ENCODE measurements at regions not wholly inside any gene's neighbourhood (a gene's known extent, or its start where the extent isn't known, plus 50 kb on each side); places are given as distances from the start of the nearest gene placed in this dataset.

DNA sequence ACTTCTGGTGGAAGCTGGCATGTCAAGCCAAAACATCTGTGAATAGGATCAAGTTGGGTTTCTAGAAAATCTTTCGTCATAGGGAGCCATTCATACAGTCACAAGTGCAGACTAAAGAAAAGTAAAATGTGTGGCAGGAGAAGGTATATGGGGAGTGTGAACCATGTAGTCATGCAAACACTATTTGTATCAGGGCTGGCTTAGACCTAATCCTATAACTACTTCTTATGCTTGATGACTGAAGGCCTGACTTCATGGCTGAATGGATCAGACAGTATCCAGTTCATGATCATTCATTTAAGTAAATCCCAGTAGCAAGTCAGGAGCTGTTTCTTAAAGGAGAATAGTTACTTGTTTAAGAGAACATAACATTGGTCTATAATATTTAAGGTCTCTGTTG is 63.8 kb upstream of the DAPK1 start:
- Histone ChIP-seq H3K4me3 (ENCODE audit: low read depth in 1 of 2, low read length in 2 of 2) (no peak overlapping the region), H3K27ac (ENCODE audit: low read length) (no peak overlapping the region), H3K4me1 (ENCODE audit: control insufficient read depth in 1 of 2, insufficient read depth in 2 of 2, low read length in 2 of 2) (no peaks in the 10 kb centered on the region), H3K27me3 (ENCODE audit: low read depth, low read length) (no peaks in the 10 kb centered on the region), H3K36me3 (ENCODE audit: control insufficient read depth in 1 of 2, insufficient read depth in 2 of 2, low read length in 2 of 2) (no peaks in the 10 kb centered on the region), H3K9me3 (ENCODE audit: control insufficient read depth in 1 of 2, low read length in 2 of 2) (no peaks in the 10 kb centered on the region)

- H3K4me3 ChIP-seq (ENCODE audit: low read depth in 1 of 2, low read length in 2 of 2): no peak overlapping the region
- H3K9me3 ChIP-seq (ENCODE audit: control insufficient read depth in 1 of 2, low read length in 2 of 2): no peaks in the 10 kb centered on the region
- H3K27ac ChIP-seq (ENCODE audit: low read length): no peak overlapping the region
- no peaks in the 10 kb centered on the region for H3K27me3 ChIP-seq (ENCODE audit: low read depth, low read length)
- no peaks in the 10 kb centered on the region for H3K36me3 ChIP-seq (ENCODE audit: control insufficient read depth in 1 of 2, insufficient read depth in 2 of 2, low read length in 2 of 2)
- H3K4me1 ChIP-seq (ENCODE audit: control insufficient read depth in 1 of 2, insufficient read depth in 2 of 2, low read length in 2 of 2): no peaks in the 10 kb centered on the region
Observed at GRCh38 chr9:87434366-87434765, 63.3 kb upstream of the DAPK1 start.

GRCh38 chr9:87435189-87435880 is 62.3 kb upstream of the DAPK1 start:
- no peaks in the 10 kb centered on the region for H3K4me1 ChIP-seq (ENCODE audit: control insufficient read depth in 1 of 2, insufficient read depth in 2 of 2, low read length in 2 of 2)
- no peak overlapping the region for H3K4me3 ChIP-seq (ENCODE audit: low read depth in 1 of 2, low read length in 2 of 2)
- H3K27me3 ChIP-seq (ENCODE audit: low read depth, low read length): no peaks in the 10 kb centered on the region
- H3K9me3 ChIP-seq (ENCODE audit: control insufficient read depth in 1 of 2, low read length in 2 of 2): no peaks in the 10 kb centered on the region
- H3K36me3 ChIP-seq (ENCODE audit: control insufficient read depth in 1 of 2, insufficient read depth in 2 of 2, low read length in 2 of 2): no peaks in the 10 kb centered on the region
- no peak overlapping the region for H3K27ac ChIP-seq (ENCODE audit: low read length)

DNA sequence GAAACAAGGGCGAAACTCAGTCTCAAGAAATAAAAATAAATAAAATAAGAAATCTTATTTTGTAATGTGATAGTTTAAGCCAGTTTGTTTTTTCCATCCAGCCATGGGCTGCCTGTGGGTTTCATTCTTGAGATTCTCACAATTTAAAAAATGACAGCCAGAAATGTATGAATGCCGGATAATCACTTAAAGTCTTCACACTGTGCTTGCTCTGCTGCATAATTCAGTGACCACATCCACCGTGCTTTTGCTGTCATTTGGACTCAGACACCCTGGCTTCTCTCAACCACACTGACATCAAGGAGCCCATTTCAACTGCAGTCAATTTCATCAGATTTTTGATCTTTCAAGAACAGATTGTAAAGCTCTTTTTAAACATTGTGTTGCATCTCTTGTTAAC is 61.0 kb upstream of the DAPK1 start:
- Histone ChIP-seq H3K4me1 (ENCODE audit: control insufficient read depth in 1 of 2, insufficient read depth in 2 of 2, low read length in 2 of 2) (no peaks in the 10 kb centered on the region), H3K27ac (ENCODE audit: low read length) (no peak overlapping the region), H3K4me3 (ENCODE audit: low read depth in 1 of 2, low read length in 2 of 2) (no peak overlapping the region), H3K27me3 (ENCODE audit: low read depth, low read length) (no peaks in the 10 kb centered on the region), H3K9me3 (ENCODE audit: control insufficient read depth in 1 of 2, low read length in 2 of 2) (no peaks in the 10 kb centered on the region), H3K36me3 (ENCODE audit: control insufficient read depth in 1 of 2, insufficient read depth in 2 of 2, low read length in 2 of 2) (no peaks in the 10 kb centered on the region)

DNA sequence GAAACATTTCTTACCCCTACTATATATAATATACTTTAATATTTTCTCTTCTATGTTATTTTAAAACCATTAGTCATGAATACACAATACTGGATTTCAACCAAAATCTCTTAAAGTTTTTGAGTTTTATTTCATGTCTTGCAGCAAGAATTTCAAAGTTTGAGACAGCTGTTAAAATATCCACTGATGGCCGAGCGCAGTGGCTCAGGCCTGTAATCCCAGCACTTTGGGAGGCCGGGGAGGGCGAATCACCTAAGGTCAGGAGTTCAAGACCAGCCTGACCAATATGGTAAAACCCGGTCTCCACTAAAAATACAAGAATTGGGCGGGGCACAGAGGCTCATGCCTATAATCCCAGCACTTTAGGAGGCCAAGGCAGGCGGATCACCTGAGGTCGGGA is 59.7 kb upstream of the DAPK1 start:
- Histone ChIP-seq H3K27ac (ENCODE audit: low read length) (no peak overlapping the region), H3K27me3 (ENCODE audit: low read depth, low read length) (no peaks in the 10 kb centered on the region), H3K4me1 (ENCODE audit: control insufficient read depth in 1 of 2, insufficient read depth in 2 of 2, low read length in 2 of 2) (no peaks in the 10 kb centered on the region), H3K36me3 (ENCODE audit: control insufficient read depth in 1 of 2, insufficient read depth in 2 of 2, low read length in 2 of 2) (no peaks in the 10 kb centered on the region), H3K9me3 (ENCODE audit: control insufficient read depth in 1 of 2, low read length in 2 of 2) (no peaks in the 10 kb centered on the region), H3K4me3 (ENCODE audit: low read depth in 1 of 2, low read length in 2 of 2) (no peak overlapping the region)

DNA sequence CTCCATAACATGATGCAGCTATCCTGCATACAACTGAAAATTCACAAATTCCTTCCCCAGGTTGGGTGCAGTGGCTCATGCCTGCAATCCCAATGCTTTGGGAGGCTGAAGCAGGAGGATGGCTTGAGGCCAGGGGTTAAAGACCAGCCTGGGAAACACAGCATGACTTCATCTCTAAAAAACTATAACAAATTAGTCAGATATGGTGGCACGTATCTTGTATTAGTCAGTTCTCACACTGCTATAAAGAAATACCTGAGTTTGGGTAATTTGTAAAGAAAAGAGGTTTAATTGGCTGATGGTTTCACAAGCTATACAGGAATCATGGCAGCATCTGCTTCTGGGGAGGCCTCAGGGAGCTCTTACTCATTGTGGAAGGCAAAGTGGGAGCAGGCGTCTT is 56.4 kb upstream of the DAPK1 start:
- Histone ChIP-seq H3K4me1 (ENCODE audit: control insufficient read depth in 1 of 2, insufficient read depth in 2 of 2, low read length in 2 of 2) (no peaks in the 10 kb centered on the region), H3K36me3 (ENCODE audit: control insufficient read depth in 1 of 2, insufficient read depth in 2 of 2, low read length in 2 of 2) (no peaks in the 10 kb centered on the region), H3K4me3 (ENCODE audit: low read depth in 1 of 2, low read length in 2 of 2) (no peak overlapping the region), H3K27me3 (ENCODE audit: low read depth, low read length) (no peaks in the 10 kb centered on the region), H3K27ac (ENCODE audit: low read length) (no peak overlapping the region), H3K9me3 (ENCODE audit: control insufficient read depth in 1 of 2, low read length in 2 of 2) (no peaks in the 10 kb centered on the region)

- no peaks in the 10 kb centered on the region for H3K9me3 ChIP-seq (ENCODE audit: control insufficient read depth in 1 of 2, low read length in 2 of 2)
Observed at GRCh38 chr9:87442451-87442850, 55.2 kb upstream of the DAPK1 start.

DNA sequence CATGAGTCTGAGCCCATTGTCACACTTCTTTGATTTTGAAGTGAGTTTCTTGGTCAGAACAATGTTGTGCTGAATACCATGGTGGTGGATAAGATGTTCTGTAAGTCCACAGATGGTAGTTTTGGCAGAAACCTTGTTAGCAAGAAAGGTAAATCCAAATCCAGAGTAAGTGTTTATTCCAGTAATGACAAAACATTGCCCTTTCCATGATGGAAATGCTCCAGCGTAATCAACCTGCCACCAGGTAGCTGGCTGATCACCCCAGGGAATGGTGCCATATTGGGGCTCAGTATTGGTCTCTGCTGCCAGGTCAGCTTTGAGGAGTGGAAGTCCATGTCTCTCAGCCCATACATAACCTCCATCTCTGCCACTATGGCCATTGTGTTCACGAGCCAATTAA is 54.7 kb upstream of the DAPK1 start:
- H3K27ac ChIP-seq (ENCODE audit: low read length): no peak overlapping the region
- no peak overlapping the region for H3K4me3 ChIP-seq (ENCODE audit: low read depth in 1 of 2, low read length in 2 of 2)
- H3K4me1 ChIP-seq (ENCODE audit: control insufficient read depth in 1 of 2, insufficient read depth in 2 of 2, low read length in 2 of 2): no peaks in the 10 kb centered on the region
- no peaks in the 10 kb centered on the region for H3K36me3 ChIP-seq (ENCODE audit: control insufficient read depth in 1 of 2, insufficient read depth in 2 of 2, low read length in 2 of 2)
- no peaks in the 10 kb centered on the region for H3K9me3 ChIP-seq (ENCODE audit: control insufficient read depth in 1 of 2, low read length in 2 of 2)
- H3K27me3 ChIP-seq (ENCODE audit: low read depth, low read length): no peaks in the 10 kb centered on the region

More at GRCh38 chr9:87442451-87442850, 55.2 kb upstream of the DAPK1 start:
- Histone ChIP-seq H3K27me3 (ENCODE audit: low read depth, low read length) (no peaks in the 10 kb centered on the region), H3K4me3 (ENCODE audit: low read depth in 1 of 2, low read length in 2 of 2) (no peak overlapping the region), H3K36me3 (ENCODE audit: control insufficient read depth in 1 of 2, insufficient read depth in 2 of 2, low read length in 2 of 2) (no peaks in the 10 kb centered on the region), H3K4me1 (ENCODE audit: control insufficient read depth in 1 of 2, insufficient read depth in 2 of 2, low read length in 2 of 2) (no peaks in the 10 kb centered on the region), H3K27ac (ENCODE audit: low read length) (no peak overlapping the region)

GRCh38 chr9:87443461-87443860 is 54.2 kb upstream of the DAPK1 start:
- H3K36me3 ChIP-seq (ENCODE audit: control insufficient read depth in 1 of 2, insufficient read depth in 2 of 2, low read length in 2 of 2): no peaks in the 10 kb centered on the region
- H3K4me3 ChIP-seq (ENCODE audit: low read depth in 1 of 2, low read length in 2 of 2): no peak overlapping the region
- no peaks in the 10 kb centered on the region for H3K9me3 ChIP-seq (ENCODE audit: control insufficient read depth in 1 of 2, low read length in 2 of 2)
- no peak overlapping the region for H3K27ac ChIP-seq (ENCODE audit: low read length)
- no peaks in the 10 kb centered on the region for H3K27me3 ChIP-seq (ENCODE audit: low read depth, low read length)
- no peaks in the 10 kb centered on the region for H3K4me1 ChIP-seq (ENCODE audit: control insufficient read depth in 1 of 2, insufficient read depth in 2 of 2, low read length in 2 of 2)

DNA sequence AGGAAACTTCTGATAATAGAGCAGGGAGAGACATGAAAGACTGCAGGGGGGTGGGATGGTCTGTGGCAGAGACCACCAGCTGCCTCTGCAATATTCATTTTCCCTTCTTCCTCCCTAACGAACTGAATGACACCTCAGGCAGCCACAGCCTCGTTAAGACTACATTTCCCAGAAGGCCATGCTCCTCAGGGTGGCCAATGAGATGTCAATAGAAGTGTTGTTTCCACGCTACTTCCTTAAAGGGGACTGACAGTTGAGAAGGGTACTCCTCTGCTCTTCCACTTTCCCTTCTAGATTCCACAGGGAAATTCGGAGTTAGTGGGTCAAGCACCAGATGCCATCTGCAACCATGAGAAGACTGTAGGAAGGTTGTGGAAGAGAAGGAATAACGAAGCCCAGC is 52.0 kb upstream of the DAPK1 start:
- Histone ChIP-seq H3K27ac (ENCODE audit: low read length) (no peak overlapping the region), H3K4me3 (ENCODE audit: low read depth in 1 of 2, low read length in 2 of 2) (peak overlapping the region in 1 of 2 donors; percentile 41)

DNA sequence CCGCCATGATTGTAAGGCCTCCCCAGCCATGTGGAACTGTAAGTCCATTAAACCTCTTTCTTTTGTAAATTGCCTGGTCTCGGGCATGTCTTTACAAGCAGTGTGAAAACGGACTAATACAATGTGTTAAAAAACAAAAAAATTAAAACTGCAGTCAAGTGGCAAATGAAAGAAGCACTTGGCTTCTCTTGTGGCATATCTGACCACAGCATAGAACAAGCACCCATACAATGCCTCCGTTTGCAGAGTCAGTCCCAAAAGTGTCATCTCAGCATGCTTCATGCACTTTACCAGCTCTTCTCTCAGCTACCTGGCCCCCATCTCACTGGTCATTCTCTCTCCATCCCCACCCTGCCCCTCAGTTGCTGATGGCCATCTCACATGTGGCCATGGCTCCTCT is 51.1 kb upstream of the DAPK1 start:
- no peak overlapping the region for H3K27ac ChIP-seq (ENCODE audit: low read length)
- no peaks in the 10 kb centered on the region for H3K4me1 ChIP-seq (ENCODE audit: control insufficient read depth in 1 of 2, insufficient read depth in 2 of 2, low read length in 2 of 2)
- no peaks in the 10 kb centered on the region for H3K27me3 ChIP-seq (ENCODE audit: low read depth, low read length)
- H3K9me3 ChIP-seq (ENCODE audit: control insufficient read depth in 1 of 2, low read length in 2 of 2): no peaks in the 10 kb centered on the region
- no peak overlapping the region for H3K4me3 ChIP-seq (ENCODE audit: low read depth in 1 of 2, low read length in 2 of 2)
- H3K36me3 ChIP-seq (ENCODE audit: control insufficient read depth in 1 of 2, insufficient read depth in 2 of 2, low read length in 2 of 2): no peaks in the 10 kb centered on the region

More for the DNA sequence above, 52.0 kb upstream of the DAPK1 start:
- H3K9me3 ChIP-seq (ENCODE audit: control insufficient read depth in 1 of 2, low read length in 2 of 2): no peaks in the 10 kb centered on the region
- no peaks in the 10 kb centered on the region for H3K27me3 ChIP-seq (ENCODE audit: low read depth, low read length)
- no peaks in the 10 kb centered on the region for H3K4me1 ChIP-seq (ENCODE audit: control insufficient read depth in 1 of 2, insufficient read depth in 2 of 2, low read length in 2 of 2)
- no peaks in the 10 kb centered on the region for H3K36me3 ChIP-seq (ENCODE audit: control insufficient read depth in 1 of 2, insufficient read depth in 2 of 2, low read length in 2 of 2)

Data from muscle layer of duodenum (tissue), 2 donors.